ENCODE measurements at regions not wholly inside any gene's neighbourhood (a gene's known extent, or its start where the extent isn't known, plus 50 kb on each side); places are given as distances from the start of the nearest gene placed in this dataset.

DNA sequence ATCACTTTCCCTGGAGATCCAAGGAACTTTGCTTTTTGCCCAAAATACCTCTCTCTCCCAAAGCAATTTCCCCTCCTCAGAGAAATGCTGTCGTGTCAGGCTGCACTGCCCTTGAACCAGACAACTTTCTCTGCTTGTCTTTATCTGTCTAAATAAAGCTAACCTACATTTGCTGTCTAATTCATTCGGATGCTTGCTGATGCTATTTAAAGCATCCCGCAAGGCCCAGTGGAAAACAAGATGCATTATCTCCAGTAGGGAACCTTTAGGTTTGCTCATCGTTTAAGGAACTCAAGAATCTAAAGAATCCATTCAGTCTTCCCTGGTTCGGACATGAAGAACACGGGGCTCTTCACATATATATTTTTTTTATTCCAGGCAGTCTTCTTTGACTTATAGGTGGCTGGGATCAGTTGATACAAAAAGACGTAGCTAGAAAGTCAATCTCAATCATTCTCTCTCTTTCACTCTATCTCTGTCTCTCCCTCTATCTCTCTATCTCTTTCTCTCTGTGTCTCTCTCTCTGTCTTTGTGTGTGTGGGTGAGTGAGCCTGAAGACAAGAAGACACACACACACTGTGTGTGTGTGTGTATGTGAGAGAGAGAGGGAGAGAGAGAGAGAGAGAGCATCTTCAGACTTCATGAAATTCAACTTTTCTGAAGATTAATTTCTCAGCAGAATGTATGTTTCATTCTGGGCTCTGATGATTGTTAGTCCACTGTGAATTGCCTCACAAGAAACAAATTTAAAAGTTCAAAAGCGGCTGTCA is 92.8 kb upstream of the MKLN1 start:
- peaks cover 9 to 17% of the 10 kb centered on the region in 2 donors for H3K9me3 Mint-ChIP-seq
- ATAC-seq, result no peak
- H3K36me3 Mint-ChIP-seq, result peaks cover 9% of the 10 kb centered on the region in 2 donors
- DNase-seq (ENCODE audit: low spot score in 2 of 2), result no peak
- peak overlapping the region; percentile 97 to 98 for H3K27ac Mint-ChIP-seq

DNA sequence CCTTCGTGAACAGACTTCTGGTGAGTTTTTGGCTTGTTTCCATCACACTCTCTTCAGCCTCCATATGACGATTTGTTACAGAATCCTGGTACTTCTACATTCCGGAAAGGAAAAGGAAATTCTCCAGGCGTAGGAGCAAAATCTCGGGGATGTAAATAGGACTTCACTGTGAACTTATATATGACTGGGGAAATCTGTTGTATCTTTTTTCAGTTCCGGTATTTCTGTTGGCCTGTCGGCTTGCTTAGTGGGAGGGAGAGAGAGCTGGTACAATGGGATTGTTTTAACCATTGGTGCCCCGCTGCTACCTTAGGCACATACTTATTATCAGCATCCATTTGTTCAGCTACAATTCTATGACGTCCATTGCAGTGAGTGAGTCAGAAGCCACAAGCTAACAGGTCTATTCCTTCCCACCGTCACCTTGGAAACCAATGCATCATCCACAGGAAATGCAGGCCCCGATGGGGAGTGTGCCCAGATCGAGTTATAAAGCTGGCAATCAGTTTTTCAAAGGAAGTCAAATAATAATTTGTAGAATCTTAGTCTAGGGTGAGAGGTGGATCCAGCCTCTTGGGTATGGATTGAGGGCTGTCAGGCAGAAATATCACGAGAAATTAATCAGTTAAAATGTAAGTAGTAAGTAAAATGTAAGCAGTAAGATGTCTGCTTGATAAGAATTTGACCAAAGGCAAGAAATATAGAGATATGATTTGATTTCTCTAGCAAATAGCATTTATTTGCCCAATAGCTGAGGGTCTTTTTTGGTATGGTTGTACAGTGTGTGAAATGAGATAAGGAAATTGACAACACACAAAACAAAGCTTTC is 92.0 kb upstream of the MKLN1 start:
- DNase-seq (ENCODE audit: low spot score in 2 of 2), result peak; percentile 75 to 76
- H3K27ac Mint-ChIP-seq, result peak overlapping the region; percentile 97 to 98
- H3K36me3 Mint-ChIP-seq, result peaks cover 9% of the 10 kb centered on the region in 2 donors
- peaks cover 9 to 17% of the 10 kb centered on the region in 2 donors for H3K9me3 Mint-ChIP-seq
- peak; percentile 85 to 93 for ATAC-seq

DNA sequence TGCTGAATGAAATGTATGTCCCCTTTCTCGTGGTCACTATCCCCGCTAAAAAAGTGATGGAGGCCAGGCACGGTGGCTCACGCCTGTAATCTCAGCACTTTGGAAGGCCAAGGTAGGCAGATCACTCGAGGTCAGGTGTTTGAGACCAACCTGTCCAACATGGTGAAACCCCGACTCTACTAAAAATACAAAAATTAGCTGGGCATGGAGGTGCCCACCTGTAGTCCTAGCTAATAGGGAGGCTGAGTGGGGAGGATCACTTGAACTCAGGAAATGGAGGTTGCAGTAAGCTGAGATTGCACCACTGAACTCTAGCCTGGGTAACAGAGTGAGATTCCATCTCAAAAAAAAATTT is 91.4 kb upstream of the MKLN1 start:
- Mint-ChIP-seq H3K27ac (peak overlapping the region; percentile 97 to 98), H3K9me3 (peaks cover 9 to 17% of the 10 kb centered on the region in 2 donors), H3K36me3 (peaks cover 8 to 9% of the 10 kb centered on the region in 2 donors)
- no peak for ATAC-seq
- no peak for DNase-seq (ENCODE audit: low spot score in 2 of 2)

DNA sequence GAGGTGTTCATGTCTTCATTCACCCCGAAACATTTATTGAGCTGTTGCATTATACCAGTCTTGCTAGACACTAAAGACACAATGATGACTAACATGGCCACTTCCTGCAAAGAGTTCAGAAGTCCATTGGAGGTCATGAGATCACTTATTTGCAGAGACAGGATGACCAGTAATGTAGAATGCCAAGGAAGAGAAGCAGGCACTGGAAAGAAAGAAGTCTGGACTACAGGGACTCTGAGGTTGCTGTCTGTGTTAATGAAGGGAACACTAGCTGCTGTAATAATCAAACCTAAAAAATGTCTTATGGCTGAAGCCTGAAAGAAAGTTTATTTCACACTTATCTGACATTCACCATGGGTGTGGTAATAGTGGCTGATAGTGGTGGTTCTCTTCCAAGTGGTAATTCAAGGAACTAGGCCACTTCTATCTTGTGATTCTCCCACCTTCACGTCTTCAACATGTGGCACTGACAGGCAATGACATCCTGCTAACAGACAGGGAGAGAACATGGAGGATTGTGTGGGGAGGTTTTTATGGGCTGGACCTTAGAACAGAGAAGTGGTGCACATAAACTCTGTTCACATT is 89.2 kb upstream of the MKLN1 start:
- DNase-seq (ENCODE audit: low spot score in 2 of 2), result no peak
- Mint-ChIP-seq H3K36me3 (peaks cover 5 to 9% of the 10 kb centered on the region in 2 donors), H3K9me3 (peaks cover 5 to 17% of the 10 kb centered on the region in 2 donors), H3K27ac (peak overlapping the region in 1 of 2 donors; percentile 97)
- peak in 1 of 2 donors; percentile 48 for ATAC-seq

DNA sequence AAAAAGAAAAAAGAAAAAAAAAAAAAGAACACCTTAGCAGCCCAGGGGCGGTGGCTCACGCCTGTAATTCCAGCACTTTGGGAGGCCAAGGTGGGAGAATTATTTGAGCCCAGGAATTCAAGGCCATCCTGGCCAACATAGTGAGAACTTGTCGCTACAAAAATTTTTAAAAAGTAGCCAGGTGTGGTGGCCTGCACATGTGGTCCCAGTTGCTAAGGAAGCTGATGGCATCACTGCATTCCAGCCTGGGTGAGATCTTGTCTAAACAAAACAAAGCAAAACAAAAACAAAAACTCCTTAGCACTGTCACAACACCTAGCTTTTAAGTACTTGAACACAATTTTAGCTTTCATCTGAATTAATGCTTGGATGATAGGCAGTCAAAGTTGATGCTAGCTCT is 86.3 kb upstream of the MKLN1 start:
- Mint-ChIP-seq H3K36me3 (no peaks in the 10 kb centered on the region), H3K27ac (no peak overlapping the region), H3K9me3 (peaks cover 5 to 13% of the 10 kb centered on the region in 2 donors)
- ATAC-seq, result no peak
- no peak for DNase-seq (ENCODE audit: low spot score in 2 of 2)

DNA sequence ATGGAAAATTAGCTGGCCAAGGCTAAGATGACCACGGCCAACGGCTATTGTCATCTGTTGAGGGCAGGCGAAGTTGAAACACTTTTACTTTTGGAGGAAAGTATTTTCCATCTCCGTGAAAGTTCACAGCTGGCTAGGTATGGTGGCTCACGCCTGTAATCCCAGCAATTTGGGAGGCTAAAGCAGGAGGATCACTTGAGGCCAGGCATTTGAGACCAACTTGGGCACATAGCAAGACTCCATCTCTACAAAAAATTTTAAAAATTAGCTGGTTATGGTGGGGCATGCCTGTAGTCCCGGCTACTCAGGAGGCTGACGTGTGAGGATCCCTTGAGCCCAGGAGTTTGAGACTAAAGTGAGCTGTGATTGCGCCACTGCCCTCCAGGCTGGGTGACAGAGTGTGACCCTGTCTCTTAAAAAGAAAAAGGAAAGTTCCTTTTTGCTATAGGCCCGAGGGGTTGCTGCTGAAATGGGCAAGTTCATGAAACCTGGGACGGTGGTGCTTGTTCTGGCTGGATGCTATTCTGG is 85.5 kb upstream of the MKLN1 start:
- DNase-seq (ENCODE audit: low spot score in 2 of 2) (no peak), ATAC-seq (no peak)
- no peaks in the 10 kb centered on the region for H3K36me3 Mint-ChIP-seq
- H3K27ac Mint-ChIP-seq, result no peak overlapping the region
- H3K9me3 Mint-ChIP-seq, result peaks cover 3 to 9% of the 10 kb centered on the region in 2 donors

DNA sequence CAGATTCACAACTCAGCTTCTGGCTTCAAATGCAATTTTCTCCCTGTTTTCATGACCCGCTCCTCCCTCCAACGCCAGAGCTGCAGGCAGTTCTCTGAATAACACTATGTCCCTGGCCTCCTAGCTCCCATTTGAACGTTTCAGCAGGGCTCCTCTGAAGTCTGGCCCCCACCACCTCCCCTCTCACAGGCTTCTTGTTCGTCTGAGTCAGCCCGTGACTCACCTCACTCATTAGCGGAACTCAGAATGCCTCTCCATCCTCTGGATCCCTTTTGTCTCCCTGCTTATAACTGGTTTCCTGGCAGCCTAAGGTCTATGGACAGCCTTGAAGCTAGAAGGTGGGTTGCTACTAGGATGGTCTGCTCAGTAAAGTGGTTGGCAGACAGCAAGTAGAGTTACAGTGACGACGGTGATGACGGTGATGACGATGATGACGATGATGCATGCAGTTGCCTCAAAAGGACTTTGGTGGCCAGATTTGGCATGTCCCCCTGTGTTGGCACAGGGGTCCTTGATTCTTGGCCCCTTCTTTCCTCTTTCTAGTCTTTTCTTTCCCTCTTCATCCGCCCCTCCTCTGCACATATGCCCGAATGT is 83.3 kb upstream of the MKLN1 start:
- H3K27ac Mint-ChIP-seq, result no peak overlapping the region
- no peak for DNase-seq (ENCODE audit: low spot score in 2 of 2)

DNA sequence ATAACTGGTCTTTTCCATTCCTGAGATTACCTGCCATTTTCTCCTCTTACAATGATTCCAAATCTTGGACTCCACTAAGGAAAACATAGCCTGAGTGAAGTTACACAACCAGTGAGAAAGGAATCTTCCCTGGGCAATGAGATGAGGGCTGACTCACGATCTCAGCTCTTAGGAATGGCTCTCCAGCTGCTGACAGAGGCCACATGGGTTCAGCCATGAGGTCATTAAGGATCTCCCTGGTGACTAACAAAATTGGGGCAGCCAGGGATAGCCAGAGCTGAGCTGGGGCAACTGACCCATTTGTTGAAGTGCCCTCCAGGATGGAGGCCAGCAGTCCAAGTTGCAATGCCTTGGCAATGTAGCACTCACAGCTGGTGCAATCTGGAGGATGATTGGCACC is 78.7 kb upstream of the MKLN1 start:
- ATAC-seq (no peak), DNase-seq (ENCODE audit: low spot score in 2 of 2) (no peak)
- Mint-ChIP-seq H3K36me3 (peaks cover 6 to 7% of the 10 kb centered on the region in 2 donors), H3K27ac (peak overlapping the region in 1 of 2 donors; percentile 2), H3K9me3 (peaks cover 6 to 15% of the 10 kb centered on the region in 2 donors)

More for the DNA sequence above, 83.3 kb upstream of the MKLN1 start:
- no peak for ATAC-seq
- no peaks in the 10 kb centered on the region for H3K36me3 Mint-ChIP-seq
- peaks cover 0 to 1% of the 10 kb centered on the region in 2 donors for H3K9me3 Mint-ChIP-seq

DNA sequence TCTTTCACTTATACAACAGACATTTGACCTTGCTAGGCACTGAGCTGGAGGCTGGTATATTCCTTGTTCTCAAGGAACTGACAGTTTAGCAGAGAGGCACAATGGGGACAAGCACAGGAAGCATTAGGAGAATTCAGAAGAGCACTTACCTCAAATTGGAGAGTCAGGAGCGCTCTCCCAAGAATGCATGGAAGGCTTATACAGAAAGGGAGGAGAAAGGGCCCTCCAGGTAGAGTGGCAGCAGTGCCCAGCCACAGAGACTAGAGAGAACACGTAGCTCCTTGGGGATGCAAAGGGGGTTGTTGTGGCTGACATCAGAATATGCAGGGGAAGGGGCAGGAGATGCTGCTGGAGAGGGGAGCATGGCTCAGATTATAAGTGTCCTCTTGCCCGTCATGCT is 78.2 kb upstream of the MKLN1 start:
- peaks cover 11 to 20% of the 10 kb centered on the region in 2 donors for H3K9me3 Mint-ChIP-seq
- no peak for DNase-seq (ENCODE audit: low spot score in 2 of 2)
- H3K36me3 Mint-ChIP-seq, result peaks cover 11 to 12% of the 10 kb centered on the region in 2 donors
- H3K27ac Mint-ChIP-seq, result peak overlapping the region; percentile 2 to 18
- ATAC-seq, result no peak

DNA sequence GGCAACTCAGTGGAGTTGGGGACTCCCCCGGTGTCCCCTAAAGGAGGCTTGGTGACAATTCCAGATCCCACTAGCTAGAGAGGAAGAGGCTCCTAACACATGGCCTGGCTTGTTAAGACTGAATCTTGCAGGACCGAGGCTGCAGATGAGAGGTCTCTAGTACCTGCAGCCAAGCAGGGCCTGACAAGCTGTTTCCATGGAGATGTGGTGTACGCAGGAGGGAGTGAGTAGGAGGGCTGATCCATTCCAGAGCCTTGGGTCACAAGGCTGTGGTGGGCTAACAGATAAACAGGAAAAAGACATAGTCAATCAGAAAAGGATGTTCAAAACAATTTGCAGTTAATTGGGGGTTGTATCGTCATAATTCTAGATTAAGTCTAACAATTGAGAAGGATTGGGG is 77.3 kb upstream of the MKLN1 start:
- DNase-seq (ENCODE audit: low spot score in 2 of 2) (no peak), ATAC-seq (no peak)
- Mint-ChIP-seq H3K36me3 (peaks cover 19 to 20% of the 10 kb centered on the region in 2 donors), H3K9me3 (peaks cover 17 to 27% of the 10 kb centered on the region in 2 donors), H3K27ac (no peak overlapping the region)

DNA sequence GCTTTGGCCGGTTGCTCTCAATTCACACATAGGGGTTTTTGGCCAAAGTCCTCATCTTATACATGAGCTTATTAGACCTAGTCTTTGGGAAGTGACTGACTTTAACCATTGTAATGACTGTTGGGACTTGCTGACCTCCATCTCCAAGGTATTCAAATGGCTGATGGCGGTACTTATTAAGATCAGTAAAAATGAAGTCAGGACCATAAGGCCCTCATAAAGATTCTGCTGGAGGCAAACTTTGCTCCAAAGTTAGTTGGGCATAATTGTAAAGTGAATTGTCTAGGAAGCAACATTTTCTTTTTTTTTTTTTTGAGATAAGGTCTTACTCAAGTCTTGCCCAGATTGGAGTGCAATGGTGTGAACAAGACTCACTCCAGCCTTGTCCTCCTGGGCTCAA is 76.3 kb upstream of the MKLN1 start:
- Mint-ChIP-seq H3K9me3 (peaks cover 17 to 28% of the 10 kb centered on the region in 2 donors), H3K27ac (no peak overlapping the region), H3K36me3 (peaks cover 19 to 21% of the 10 kb centered on the region in 2 donors)
- ATAC-seq, result no peak
- DNase-seq (ENCODE audit: low spot score in 2 of 2), result no peak

DNA sequence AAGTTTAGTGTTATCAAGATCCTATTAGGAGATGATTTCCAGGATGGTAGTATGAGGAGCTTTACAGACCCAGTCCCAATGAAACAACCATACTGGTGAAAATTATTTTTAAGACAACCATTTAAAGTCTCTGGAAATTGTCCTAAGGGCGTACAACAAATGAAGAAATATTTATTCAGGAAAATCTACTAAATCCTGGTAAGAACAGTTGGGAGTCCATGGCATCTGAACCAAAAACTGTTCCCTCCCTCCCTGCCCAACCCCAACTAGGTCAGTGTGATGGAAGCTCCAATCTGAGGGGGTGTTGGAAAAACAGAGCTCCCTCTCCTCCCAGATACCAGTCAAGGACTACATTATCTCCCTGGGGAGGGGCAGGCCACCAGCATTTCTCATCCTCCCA is 74.7 kb upstream of the MKLN1 start:
- DNase-seq (ENCODE audit: low spot score in 2 of 2) (no peak), ATAC-seq (no peak)
- H3K36me3 Mint-ChIP-seq, result peaks cover 19 to 21% of the 10 kb centered on the region in 2 donors
- H3K9me3 Mint-ChIP-seq, result peaks cover 17 to 28% of the 10 kb centered on the region in 2 donors
- no peak overlapping the region for H3K27ac Mint-ChIP-seq

DNA sequence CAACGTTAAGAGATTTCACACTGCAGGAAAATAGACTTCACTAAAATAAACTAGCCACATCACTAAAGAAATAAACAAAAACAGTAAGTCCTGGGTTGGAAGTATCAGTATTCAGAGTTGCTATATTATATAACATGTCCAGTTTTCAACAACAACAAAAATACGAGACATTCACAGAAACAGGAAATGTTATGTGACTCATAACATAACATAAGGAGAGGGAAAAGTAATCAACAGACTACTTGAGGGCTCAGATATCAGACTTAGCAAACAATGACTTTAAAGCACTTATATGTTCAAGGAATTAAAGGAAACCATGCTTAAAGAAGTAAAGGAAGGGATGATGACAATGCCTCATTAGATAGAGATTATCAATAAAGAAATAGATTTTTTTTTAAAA is 73.5 kb upstream of the MKLN1 start:
- H3K36me3 Mint-ChIP-seq, result peaks cover 19 to 21% of the 10 kb centered on the region in 2 donors
- ATAC-seq, result no peak
- H3K27ac Mint-ChIP-seq, result no peak overlapping the region
- no peak for DNase-seq (ENCODE audit: low spot score in 2 of 2)
- H3K9me3 Mint-ChIP-seq, result peaks cover 17 to 28% of the 10 kb centered on the region in 2 donors

DNA sequence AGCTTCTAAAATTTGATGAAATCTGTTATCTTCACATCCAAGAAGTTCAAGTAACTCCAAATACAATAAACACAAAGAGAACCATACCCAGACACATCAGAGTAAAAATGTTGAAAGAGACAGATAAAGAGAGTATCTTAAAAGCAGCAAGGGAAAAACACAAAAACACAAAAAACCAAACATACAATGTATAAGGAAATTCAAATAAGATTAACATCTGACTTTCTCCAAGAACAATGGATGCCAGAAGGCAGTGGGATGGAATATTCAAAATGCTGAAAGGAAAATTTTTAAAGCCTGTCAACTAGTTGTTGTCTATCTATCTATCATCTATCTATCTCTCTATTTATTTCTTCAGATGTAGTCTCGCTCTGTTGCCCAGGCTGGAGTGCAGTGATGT is 72.4 kb upstream of the MKLN1 start:
- no peak for ATAC-seq
- Mint-ChIP-seq H3K27ac (no peak overlapping the region), H3K9me3 (peaks cover 17 to 19% of the 10 kb centered on the region in 2 donors), H3K36me3 (peaks cover 19 to 21% of the 10 kb centered on the region in 2 donors)
- no peak for DNase-seq (ENCODE audit: low spot score in 2 of 2)

DNA sequence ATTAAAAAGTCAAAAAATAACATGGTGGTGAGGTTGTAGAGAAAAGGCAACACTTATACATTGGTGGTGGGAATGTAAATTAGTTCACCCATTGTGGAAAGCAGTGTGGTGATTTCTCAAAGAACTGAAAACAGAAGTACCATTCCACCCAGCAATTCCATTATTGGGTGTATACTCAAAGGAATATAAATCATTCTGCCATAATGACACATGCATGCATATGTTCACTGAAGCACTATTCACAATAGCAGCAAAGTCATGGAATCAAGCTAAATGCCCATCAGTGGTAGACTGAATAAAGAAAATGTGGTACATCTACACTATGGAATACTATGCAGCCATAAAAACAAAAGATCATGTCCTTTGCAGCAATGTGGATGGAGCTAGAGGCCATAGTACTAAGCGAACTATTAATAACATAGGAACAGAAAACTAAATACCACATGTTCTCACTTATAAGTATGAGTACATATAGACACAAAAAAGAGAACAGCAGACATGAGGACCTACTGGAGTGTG is 66.1 kb upstream of the MKLN1 start:
- Mint-ChIP-seq H3K9me3 (no peaks in the 10 kb centered on the region), H3K27ac (no peak overlapping the region), H3K36me3 (no peaks in the 10 kb centered on the region)
- DNase-seq (ENCODE audit: low spot score in 2 of 2) (no peak), ATAC-seq (no peak)

DNA sequence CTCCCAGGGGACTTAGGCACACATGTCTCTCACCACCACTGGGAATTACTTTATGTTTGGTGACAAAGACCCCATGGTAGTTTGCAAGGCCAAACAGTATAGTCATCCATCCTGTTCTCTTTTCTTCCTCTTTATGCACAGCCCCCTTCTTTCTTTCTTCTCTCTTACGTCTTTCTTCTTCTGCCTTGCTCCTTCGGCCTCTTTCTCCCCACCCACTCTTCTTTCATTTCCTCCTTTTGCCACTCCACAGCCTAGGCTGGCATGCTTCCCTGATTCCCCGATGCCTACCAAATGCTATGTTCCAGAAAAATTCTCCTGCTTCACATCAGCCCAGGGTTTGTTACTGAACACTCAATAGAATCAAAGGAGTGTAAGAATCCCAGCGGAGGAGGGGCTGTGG is 62.4 kb upstream of the MKLN1 start:
- H3K9me3 Mint-ChIP-seq, result peaks cover 0 to 3% of the 10 kb centered on the region in 2 donors
- no peak for DNase-seq (ENCODE audit: low spot score in 2 of 2)
- no peak for ATAC-seq
- no peaks in the 10 kb centered on the region for H3K36me3 Mint-ChIP-seq
- no peak overlapping the region for H3K27ac Mint-ChIP-seq
